Lung (tissue), 11 donors: ENCODE measurements at regions not wholly inside any gene's neighbourhood (a gene's known extent, or its start where the extent isn't known, plus 50 kb on each side); places are given as distances from the start of the nearest gene placed in this dataset.
A peak's percentile ranks its signal among the peaks of the same experiment; 100 is the strongest.

Source experiments
- ATAC-seq: fragments of 200-7000 bp; cut with Tn5 transposase; one replicate; pipeline ENCODE4 v1.9.1; 2020; ENCODE audit warnings: moderate number of reproducible peaks; ENCODE audit not compliant: insufficient read depth, low FRiP score
- DNase-seq, 3 donors: peaks; one replicate each; pipeline ENCODE4 v3.0.0-alpha.2; 2013 to 2017
- H3K27ac ChIP-seq, 2 donors: one replicate each; pipeline ENCODE4 v1.5.1; 2013; ENCODE audit warnings: mild to moderate bottlenecking in 2 of 2, moderate library complexity in 2 of 2, control low read depth in 1 of 2, inconsistent platforms in 1 of 2, low read depth in 1 of 2, low read length in 1 of 2
- H3K27me3 ChIP-seq, 3 donors: one replicate each; pipeline ENCODE4 v1.5.1; 2013; ENCODE audit warnings: low read length in 2 of 3; ENCODE audit not compliant: control insufficient read depth in 3 of 3, insufficient read depth in 3 of 3
- H3K36me3 ChIP-seq, 4 donors: one replicate each; pipeline ENCODE4 v1.5.1; 2013; ENCODE audit warnings: low read length in 4 of 4, mild to moderate bottlenecking in 1 of 4, moderate library complexity in 1 of 4; ENCODE audit not compliant: control insufficient read depth in 4 of 4, insufficient read depth in 4 of 4
- H3K4me1 ChIP-seq, 5 donors: one replicate each; pipeline ENCODE4 v1.5.1; 2013; ENCODE audit warnings: low read length in 5 of 5, mild to moderate bottlenecking in 2 of 5, moderate library complexity in 1 of 5; ENCODE audit not compliant: control insufficient read depth in 5 of 5, insufficient read depth in 5 of 5
- H3K4me3 ChIP-seq: one replicate; pipeline ENCODE4 v1.5.1; 2013; ENCODE audit warnings: mild to moderate bottlenecking, control low read depth, moderate library complexity
- H3K9ac ChIP-seq, 2 donors: one replicate each; pipeline ENCODE4 v1.5.1; 2013; ENCODE audit warnings: low read length in 2 of 2, control low read depth in 1 of 2; ENCODE audit not compliant: insufficient read depth in 1 of 2
- H3K9me3 ChIP-seq, 4 donors: one replicate each; pipeline ENCODE4 v1.5.1; 2013; ENCODE audit warnings: low read length in 3 of 4, mild to moderate bottlenecking in 1 of 4, moderate library complexity in 1 of 4; ENCODE audit not compliant: control insufficient read depth in 4 of 4, insufficient read depth in 3 of 4
- CTCF ChIP-seq: IDR thresholded peaks from 2 replicates; pipeline ENCODE4 v1.5.1; 2012; ENCODE audit warnings: mild to moderate bottlenecking; ENCODE audit errors: control extremely low read depth, extremely low read depth
- WGBS, 2 donors: extraction: QIAGEN DNeasy Blood & Tissue Kit; methylation state at CpG; one replicate each; pipeline ENCODE4 v1.1.7; 2013; 5-methylcytosine and 5-hydroxymethylcytosine counted together
- donor health status: control.
- donor health status: control.
- donor health status: Bipolar disorder and iron deficiency.
- donor health status: healthy.
- donor health status: DM: yes; HTN: yes; CAD: no.

GRCh38 chr6:167704396-167704901 lies 122.3 kb upstream of the AFDN start:
- ATAC-seq, result no peak
- H3K27me3 ChIP-seq, result no peaks in the 10 kb centered on the region
- DNase-seq, result peak; percentile 66 to 84 (median 77)
- 80 to 87% methylated on average over 12 of the region's 12 CpGs for WGBS, 2 donors
- H3K9ac ChIP-seq, result no peak overlapping the region
- H3K4me3 ChIP-seq, result no peak overlapping the region
- no peak overlapping the region for H3K27ac ChIP-seq
- TF ChIP-seq CTCF, result no peak
- no peaks in the 10 kb centered on the region for H3K9me3 ChIP-seq
- no peaks in the 10 kb centered on the region for H3K36me3 ChIP-seq
- peaks cover 0 to 17% (median 6%) of the 10 kb centered on the region in 5 donors for H3K4me1 ChIP-seq

- Histone ChIP-seq H3K27ac (no peak overlapping the region), H3K36me3 (no peaks in the 10 kb centered on the region), H3K4me1 (peaks cover 0 to 10% (median 4%) of the 10 kb centered on the region in 5 donors), H3K27me3 (no peaks in the 10 kb centered on the region), H3K9me3 (no peaks in the 10 kb centered on the region), H3K4me3 (no peak overlapping the region), H3K9ac (no peak overlapping the region)
- DNase-seq, result no peak
- ATAC-seq, result no peak
- WGBS, 2 donors, result 72 to 88% methylated on average over 26 of the region's 26 CpGs
- no peak for TF ChIP-seq CTCF
Observed at GRCh38 chr6:167705211-167705750, 121.4 kb upstream of the AFDN start.

GRCh38 chr6:167706313-167707109 lies 120.2 kb upstream of the AFDN start:
- Histone ChIP-seq H3K9ac (no peak overlapping the region), H3K9me3 (no peaks in the 10 kb centered on the region), H3K4me1 (peaks cover 0 to 10% (median 2%) of the 10 kb centered on the region in 5 donors), H3K27ac (no peak overlapping the region), H3K4me3 (no peak overlapping the region), H3K27me3 (no peaks in the 10 kb centered on the region), H3K36me3 (no peaks in the 10 kb centered on the region)
- 61 to 77% methylated on average over 28 of the region's 28 CpGs for WGBS, 2 donors
- no peak for DNase-seq
- ATAC-seq, result no peak
- TF ChIP-seq CTCF, result no peak
